GM19328 (cell line): ENCODE measurements at regions not wholly inside any gene's neighbourhood (a gene's known extent, or its start where the extent isn't known, plus 50 kb on each side); places are given as distances from the start of the nearest gene placed in this dataset.
"Not testable (repeated sequence)": the region's sequence is repeated elsewhere in the genome, so short reads cannot be mapped to it uniquely, and the experiment has no call there.

Experiments
- ATAC-seq: cut with Tn5 transposase; IDR thresholded peaks from one replicate; pipeline ENCODE4 v1.9.1; 2021; ENCODE audit warnings: mild to moderate bottlenecking, moderate library complexity; ENCODE audit not compliant: unreplicated experiment

- ATAC-seq = not testable (repeated sequence)
Measured at GRCh38 chr13:21261487-21262216, 85.2 kb downstream of the MRPL57 start.

- ATAC-seq = not testable (repeated sequence)
Measured at GRCh38 chr13:21263909-21264308, 87.5 kb downstream of the MRPL57 start.

- ATAC-seq = not testable (repeated sequence)
Measured at GRCh38 chr13:21268485-21268884, 92.0 kb downstream of the MRPL57 start.

- ATAC-seq = not testable (repeated sequence)
Measured at GRCh38 chr13:21272439-21272838, 96.0 kb downstream of the MRPL57 start.

- ATAC-seq = not testable (repeated sequence)
Measured at GRCh38 chr13:21274457-21274856, 98.0 kb downstream of the MRPL57 start.

GRCh38 chr13:21282065-21282464 is 105.6 kb downstream of the MRPL57 start:
- ATAC-seq = no peak

- ATAC-seq = no peak
Measured at GRCh38 chr13:21287331-21287907, 111.0 kb downstream of the MRPL57 start.

GRCh38 chr13:21289475-21289874 is 113.0 kb downstream of the MRPL57 start:
- ATAC-seq = no peak

- not testable (repeated sequence) for ATAC-seq
Measured at GRCh38 chr13:21290442-21291002, 114.1 kb downstream of the MRPL57 start.

- no peak for ATAC-seq
Measured at GRCh38 chr13:21291840-21292239, 115.4 kb downstream of the MRPL57 start.

- not testable (repeated sequence) for ATAC-seq
Measured at GRCh38 chr13:21296991-21297390, 120.5 kb downstream of the MRPL57 start.

GRCh38 chr13:21297447-21297846 is 121.0 kb downstream of the MRPL57 start:
- ATAC-seq = no peak

- peak; percentile 93 for ATAC-seq
Measured at GRCh38 chr13:21297914-21298831, 121.7 kb downstream of the MRPL57 start.

GRCh38 chr13:21304256-21304655 is 127.8 kb downstream of the MRPL57 start:
- no peak for ATAC-seq

- not testable (repeated sequence) for ATAC-seq
Measured at GRCh38 chr13:21306300-21307073, 130.0 kb downstream of the MRPL57 start.

GRCh38 chr13:21307158-21307557 is 130.7 kb downstream of the MRPL57 start:
- ATAC-seq = not testable (repeated sequence)

GRCh38 chr13:21308906-21309305 is 132.4 kb downstream of the MRPL57 start:
- no peak for ATAC-seq

GRCh38 chr13:21309542-21310172 is 133.2 kb downstream of the MRPL57 start:
- ATAC-seq = no peak

GRCh38 chr13:21310220-21310619 is 133.8 kb downstream of the MRPL57 start:
- ATAC-seq = no peak

GRCh38 chr13:21314976-21315375 is 138.5 kb downstream of the MRPL57 start:
- ATAC-seq = not testable (repeated sequence)
